Natural killer cell (primary cell): ENCODE measurements at regions not wholly inside any gene's neighbourhood (a gene's known extent, or its start where the extent isn't known, plus 50 kb on each side); places are given as distances from the start of the nearest gene placed in this dataset.
"Not testable (repeated sequence)": the region's sequence is repeated elsewhere in the genome, so short reads cannot be mapped to it uniquely, and the experiment has no call there.

Experiments
- ATAC-seq, 3 donors: fragments of 150-1000 bp in 2 of 3; fragments of 200-7000 bp in 1 of 3; cut with Tn5 transposase; 1 replicate in 1 of 3; 2 replicates in 2 of 3; pipeline ENCODE4 v1.10.0; 2021; ENCODE audit warnings: mild to moderate bottlenecking in 2 of 3, moderate library complexity in 2 of 3
- DNase-seq, 2 donors: peaks; one replicate each; pipeline versions ENCODE4 v3.0.0 to v3.0.0-alpha.2; 2013 to 2021; ENCODE audit warnings: mixed read lengths in 1 of 2
- H3K27ac ChIP-seq: one replicate; pipeline ENCODE4 v1.5.1; 2013; ENCODE audit warnings: mild to moderate bottlenecking, low read length
- H3K27me3 ChIP-seq: one replicate; pipeline ENCODE4 v1.6.1; 2013; ENCODE audit warnings: low read length; ENCODE audit not compliant: control insufficient read depth, insufficient read depth
- H3K36me3 ChIP-seq: one replicate; pipeline ENCODE4 v1.6.1; 2013; ENCODE audit warnings: low read length; ENCODE audit not compliant: control insufficient read depth, insufficient read depth
- H3K4me1 ChIP-seq: one replicate; pipeline ENCODE4 v1.6.1; 2013; ENCODE audit warnings: low read length; ENCODE audit not compliant: control insufficient read depth, insufficient read depth
- H3K4me3 ChIP-seq: one replicate; pipeline ENCODE4 v1.5.1; 2013; ENCODE audit warnings: low read length
- H3K9me3 ChIP-seq: one replicate; pipeline ENCODE4 v1.6.1; 2013; ENCODE audit warnings: low read length; ENCODE audit not compliant: control insufficient read depth, insufficient read depth
- H3K27ac Mint-ChIP-seq, 2 donors: one replicate each; pipeline ENCODE4 v1.8.0; 2022; ENCODE audit warnings: mild to moderate bottlenecking in 2 of 2, mixed read lengths in 2 of 2, moderate library complexity in 1 of 2
- H3K27me3 Mint-ChIP-seq, 2 donors: one replicate each; pipeline ENCODE4 v1.8.0; 2022; ENCODE audit warnings: low read depth in 2 of 2, mixed read lengths in 2 of 2
- H3K36me3 Mint-ChIP-seq: one replicate; pipeline ENCODE4 v1.8.0; 2022; ENCODE audit warnings: mixed read lengths
- H3K4me1 Mint-ChIP-seq, 2 donors: one replicate each; pipeline ENCODE4 v1.8.0; 2022; ENCODE audit warnings: mixed read lengths in 2 of 2
- H3K4me3 Mint-ChIP-seq: one replicate; pipeline ENCODE4 v1.8.0; 2022; ENCODE audit warnings: mild to moderate bottlenecking, moderate library complexity, mixed read lengths
- H3K9me3 Mint-ChIP-seq, 2 donors: one replicate each; pipeline ENCODE4 v1.8.0; 2022; ENCODE audit warnings: mixed read lengths in 2 of 2
- WGBS: methylation state at CpG from one replicate; pipeline ENCODE4 v1.1.7; 2013; ENCODE audit warnings: missing lambda C conversion rate; ENCODE audit not compliant: insufficient coverage; 5-methylcytosine and 5-hydroxymethylcytosine counted together
- intact Hi-C: fragments of 100-400 bp; cut with micrococcal nuclease; formaldehyde crosslinking; loops from one replicate; pipeline ENCODE4 v1.14.2; 2022
- TF ChIP-seq, protein P1 (sequence below): fragments of 200-600 bp; IDR thresholded peaks from one replicate; pipeline ENCODE4 v1.8.0; 2022; ENCODE audit warnings: antibody characterized with exemption

DNA sequence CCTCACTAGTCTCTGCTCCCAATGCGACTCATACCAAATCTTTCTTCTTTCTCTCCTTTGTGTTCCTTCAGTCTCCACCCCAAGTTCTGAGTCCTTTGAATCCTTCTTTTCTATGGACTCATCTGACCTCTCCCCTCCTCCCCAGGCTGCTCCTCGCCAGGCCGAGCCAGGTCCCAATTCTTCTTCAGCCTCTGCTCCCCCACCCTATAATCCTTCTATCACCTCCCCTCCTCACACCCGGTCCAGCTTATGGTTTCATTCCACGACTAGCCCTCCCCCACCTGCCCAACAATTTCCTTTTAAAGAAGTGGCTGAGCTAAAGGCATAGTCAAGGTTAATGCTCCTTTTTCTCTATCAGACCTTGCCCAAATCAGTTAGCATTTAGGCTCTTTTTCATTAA is 518.5 kb downstream of the MATN1 start:
- H3K4me1 ChIP-seq, H3K4me1 Mint-ChIP-seq, H3K27ac Mint-ChIP-seq, H3K4me3 Mint-ChIP-seq, H3K27ac ChIP-seq, H3K27me3 ChIP-seq, H3K36me3 Mint-ChIP-seq, H3K27me3 Mint-ChIP-seq, ATAC-seq, H3K9me3 Mint-ChIP-seq, intact Hi-C loops, H3K36me3 ChIP-seq, H3K4me3 ChIP-seq, DNase-seq, H3K9me3 ChIP-seq: not testable (repeated sequence)
- 73% methylated on average over 5 of the region's 5 CpGs for WGBS

DNA sequence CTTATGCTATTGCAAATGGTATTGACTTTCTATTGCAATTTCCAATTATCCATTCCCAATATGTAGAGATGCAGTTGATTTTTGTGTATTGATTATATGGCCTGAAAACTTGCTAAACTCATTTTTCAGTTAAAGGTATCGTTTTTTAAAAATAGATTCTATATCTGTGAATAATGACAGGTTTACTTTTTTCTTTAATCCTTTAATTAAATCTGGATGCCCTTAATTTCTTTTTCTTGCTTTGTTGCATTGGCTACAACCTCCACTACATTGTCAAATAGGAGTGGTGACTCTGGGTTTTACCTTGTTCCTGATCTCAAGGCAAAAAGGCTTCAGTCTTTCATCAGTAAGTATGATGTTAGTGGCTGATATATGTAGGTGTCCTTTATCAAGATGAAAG is 522.4 kb downstream of the MATN1 start:
- Histone ChIP-seq H3K9me3 (no peaks in the 10 kb centered on the region), H3K4me1 (peaks cover 12% of the 10 kb centered on the region), H3K4me3 (no peak overlapping the region), H3K27ac (no peak overlapping the region), H3K36me3 (no peaks in the 10 kb centered on the region), H3K27me3 (no peaks in the 10 kb centered on the region)
- no peaks in the 10 kb centered on the region for H3K36me3 Mint-ChIP-seq
- WGBS = no CpG with 5 or more reads among the region's 1 CpG
- H3K9me3 Mint-ChIP-seq = peaks cover 0 to 2% of the 10 kb centered on the region in 2 donors
- H3K27ac Mint-ChIP-seq = no peak overlapping the region
- peaks cover 13 to 24% of the 10 kb centered on the region in 2 donors for H3K4me1 Mint-ChIP-seq
- H3K4me3 Mint-ChIP-seq = no peak overlapping the region
- intact Hi-C loops = no loop called here
- TF ChIP-seq, protein P1, sequence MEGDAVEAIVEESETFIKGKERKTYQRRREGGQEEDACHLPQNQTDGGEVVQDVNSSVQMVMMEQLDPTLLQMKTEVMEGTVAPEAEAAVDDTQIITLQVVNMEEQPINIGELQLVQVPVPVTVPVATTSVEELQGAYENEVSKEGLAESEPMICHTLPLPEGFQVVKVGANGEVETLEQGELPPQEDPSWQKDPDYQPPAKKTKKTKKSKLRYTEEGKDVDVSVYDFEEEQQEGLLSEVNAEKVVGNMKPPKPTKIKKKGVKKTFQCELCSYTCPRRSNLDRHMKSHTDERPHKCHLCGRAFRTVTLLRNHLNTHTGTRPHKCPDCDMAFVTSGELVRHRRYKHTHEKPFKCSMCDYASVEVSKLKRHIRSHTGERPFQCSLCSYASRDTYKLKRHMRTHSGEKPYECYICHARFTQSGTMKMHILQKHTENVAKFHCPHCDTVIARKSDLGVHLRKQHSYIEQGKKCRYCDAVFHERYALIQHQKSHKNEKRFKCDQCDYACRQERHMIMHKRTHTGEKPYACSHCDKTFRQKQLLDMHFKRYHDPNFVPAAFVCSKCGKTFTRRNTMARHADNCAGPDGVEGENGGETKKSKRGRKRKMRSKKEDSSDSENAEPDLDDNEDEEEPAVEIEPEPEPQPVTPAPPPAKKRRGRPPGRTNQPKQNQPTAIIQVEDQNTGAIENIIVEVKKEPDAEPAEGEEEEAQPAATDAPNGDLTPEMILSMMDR = no peak
- ATAC-seq (no peak), DNase-seq (no peak)
- peaks cover 0 to 7% of the 10 kb centered on the region in 2 donors for H3K27me3 Mint-ChIP-seq

GRCh38 chr1:30200161-30200560 is 523.2 kb downstream of the MATN1 start:
- no peak for ATAC-seq
- Mint-ChIP-seq H3K27me3 (peaks cover 0 to 7% of the 10 kb centered on the region in 2 donors), H3K9me3 (peaks cover 0 to 2% of the 10 kb centered on the region in 2 donors), H3K4me1 (peaks cover 13 to 32% of the 10 kb centered on the region in 2 donors), H3K4me3 (no peak overlapping the region), H3K27ac (no peak overlapping the region), H3K36me3 (no peaks in the 10 kb centered on the region)
- Histone ChIP-seq H3K4me3 (no peak overlapping the region), H3K9me3 (no peaks in the 10 kb centered on the region), H3K4me1 (peaks cover 12% of the 10 kb centered on the region), H3K27ac (no peak overlapping the region), H3K27me3 (no peaks in the 10 kb centered on the region), H3K36me3 (no peaks in the 10 kb centered on the region)
- WGBS = 100% methylated on average over 1 of the region's 1 CpG
- intact Hi-C loops = no loop called here
- DNase-seq = no peak
- TF ChIP-seq, protein P1 = no peak

DNA sequence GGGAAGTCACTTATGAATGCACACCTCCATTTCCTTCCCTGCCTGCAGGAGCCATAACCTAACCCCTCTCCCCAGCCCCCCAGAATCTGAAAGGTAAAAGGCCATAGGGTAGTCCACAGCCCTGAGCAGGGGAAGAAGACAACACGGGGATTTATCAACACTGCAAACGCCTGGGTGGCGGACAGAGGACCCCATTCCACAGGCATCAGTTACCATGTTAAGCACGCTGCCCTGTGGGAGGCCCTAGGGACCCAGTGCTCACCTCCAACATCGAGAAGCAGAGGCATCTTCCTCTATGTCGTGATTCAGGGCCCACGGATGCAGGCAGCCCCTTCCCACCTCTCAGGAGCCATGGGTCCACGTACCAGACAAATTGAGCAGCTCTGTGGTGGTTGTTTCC is 523.8 kb downstream of the MATN1 start:
- H3K4me3 ChIP-seq = no peak overlapping the region
- no peak for ATAC-seq
- H3K9me3 ChIP-seq = no peaks in the 10 kb centered on the region
- no peaks in the 10 kb centered on the region for H3K27me3 ChIP-seq
- H3K9me3 Mint-ChIP-seq = peaks cover 0 to 2% of the 10 kb centered on the region in 2 donors
- H3K36me3 ChIP-seq = no peaks in the 10 kb centered on the region
- DNase-seq = no peak
- WGBS = 73% methylated on average over 8 of the region's 8 CpGs
- peaks cover 12% of the 10 kb centered on the region for H3K4me1 ChIP-seq
- H3K27me3 Mint-ChIP-seq = peaks cover 0 to 7% of the 10 kb centered on the region in 2 donors
- intact Hi-C loops = no loop called here
- no peaks in the 10 kb centered on the region for H3K36me3 Mint-ChIP-seq
- TF ChIP-seq, protein P1 = no peak
- no peak overlapping the region for H3K4me3 Mint-ChIP-seq
- peaks cover 13 to 38% of the 10 kb centered on the region in 2 donors for H3K4me1 Mint-ChIP-seq
- H3K27ac Mint-ChIP-seq = no peak overlapping the region
- no peak overlapping the region for H3K27ac ChIP-seq
